NAMALWA (cell line): ENCODE measurements at regions not wholly inside any gene's neighbourhood (a gene's known extent, or its start where the extent isn't known, plus 50 kb on each side); places are given as distances from the start of the nearest gene placed in this dataset.
"Not testable (repeated sequence)": the region's sequence is repeated elsewhere in the genome, so short reads cannot be mapped to it uniquely, and the experiment has no call there.

Source experiments
- DNase-seq: peaks from one replicate; pipeline ENCODE4 v3.0.0-alpha.2; 2015; ENCODE audit warnings: low spot score

DNA sequence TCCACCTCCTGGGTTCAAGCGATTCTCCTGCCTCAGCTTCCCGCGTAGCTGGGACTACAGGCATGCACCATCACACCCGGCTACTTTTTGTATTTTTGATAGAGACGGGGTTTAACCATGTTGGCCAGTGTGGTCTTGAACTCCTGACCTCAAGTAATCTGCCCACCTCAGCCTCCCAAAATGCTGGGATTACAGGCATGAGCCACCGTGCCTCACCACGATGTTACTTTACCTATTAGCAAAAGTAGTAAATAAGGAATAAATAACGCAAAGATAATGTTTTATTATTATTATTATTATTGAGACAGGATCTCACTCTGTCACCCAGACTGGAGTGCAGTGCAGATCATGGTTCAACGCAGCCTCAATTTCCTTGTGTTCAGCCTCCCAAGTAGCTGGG is 145.9 kb downstream of the NPIPB5 start:
- DNase-seq, result not testable (repeated sequence)

DNA sequence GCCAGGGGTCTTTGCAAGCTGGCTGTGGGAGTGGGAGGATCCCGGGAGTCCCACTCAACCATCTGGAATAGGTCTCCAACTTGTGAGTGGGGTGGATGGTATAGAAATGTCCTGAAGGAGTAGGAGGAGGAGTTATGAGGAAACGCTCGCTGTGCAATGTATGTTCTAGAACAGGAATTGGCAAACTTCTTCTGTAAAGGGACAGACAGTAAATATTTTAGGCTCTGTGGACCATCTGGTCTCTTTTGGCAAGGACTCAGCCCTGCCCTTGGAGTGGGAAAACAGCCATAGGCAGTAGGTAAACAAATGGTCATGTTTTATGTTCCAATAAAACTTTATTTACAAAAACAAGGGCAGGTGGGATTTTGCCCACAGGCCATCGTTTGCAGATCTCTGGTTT is 149.2 kb downstream of the NPIPB5 start:
- DNase-seq, result no peak

DNA sequence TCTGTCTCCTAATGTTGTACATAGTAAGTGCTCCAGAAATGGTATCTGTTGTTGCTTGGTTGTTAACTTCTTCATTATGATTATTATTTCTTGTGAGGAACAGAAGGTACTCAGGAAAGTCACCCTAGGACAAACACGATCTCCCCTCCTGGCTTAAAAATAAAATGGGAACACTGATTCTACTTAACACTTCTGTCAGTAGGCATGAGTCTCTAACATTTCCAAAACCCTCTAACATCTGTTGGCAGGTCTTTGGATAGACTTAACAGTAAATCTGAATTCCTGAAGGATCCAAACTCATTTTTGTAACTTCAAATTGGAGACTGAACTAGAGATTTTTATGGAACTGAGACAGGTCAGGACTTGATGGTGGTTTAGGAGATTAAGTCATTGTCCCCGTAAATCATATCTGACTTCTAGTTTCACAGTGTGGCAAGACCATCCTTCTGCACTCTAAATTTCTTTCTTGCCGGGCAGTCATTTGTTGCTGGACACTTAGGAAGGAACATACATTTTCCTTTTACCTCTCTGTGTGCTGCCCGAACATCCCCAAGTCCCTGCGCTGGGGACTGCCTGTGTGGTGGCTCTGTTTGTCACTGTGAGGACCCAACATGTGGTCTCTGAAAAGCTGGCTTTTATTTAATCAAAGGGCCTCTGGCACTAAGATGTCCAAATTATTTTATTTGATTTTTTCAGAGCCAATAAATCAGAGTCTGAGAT is 149.9 kb downstream of the NPIPB5 start:
- no peak for DNase-seq

DNA sequence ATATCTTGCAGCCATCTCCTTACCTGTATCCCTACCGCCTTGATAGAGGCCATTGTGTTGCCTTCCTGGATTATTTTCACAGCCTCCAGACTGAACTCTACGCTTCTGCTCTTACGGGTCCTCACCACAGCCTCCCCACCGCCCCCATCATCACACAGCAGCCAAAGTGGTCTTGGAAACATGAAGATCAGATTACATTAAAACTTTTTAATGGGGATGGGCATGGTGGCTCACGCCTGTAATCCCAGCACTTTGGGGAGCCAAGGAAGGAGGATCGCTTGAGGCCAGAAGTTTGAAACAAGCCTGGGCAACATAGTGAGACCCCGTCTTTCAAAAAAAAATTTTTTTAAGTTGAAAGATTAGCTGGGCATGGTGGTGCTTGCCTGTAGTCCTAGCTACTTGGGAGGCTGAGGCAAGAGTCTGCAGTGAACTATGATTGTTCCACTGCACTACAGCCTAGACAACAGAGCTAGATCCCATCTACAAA is 150.5 kb downstream of the NPIPB5 start:
- DNase-seq, result no peak

- not testable (repeated sequence) for DNase-seq
Measured at GRCh38 chr16:22662958-22663357, 151.0 kb upstream of the HS3ST2 start.

- DNase-seq, result no peak
Measured at GRCh38 chr16:22663389-22664064, 150.4 kb upstream of the HS3ST2 start.

GRCh38 chr16:22664132-22664531 is 149.8 kb upstream of the HS3ST2 start:
- DNase-seq, result no peak

- peak; percentile 30 for DNase-seq
Measured at GRCh38 chr16:22664561-22664997, 149.4 kb upstream of the HS3ST2 start.

GRCh38 chr16:22665048-22665797 is 148.7 kb upstream of the HS3ST2 start:
- no peak for DNase-seq

DNA sequence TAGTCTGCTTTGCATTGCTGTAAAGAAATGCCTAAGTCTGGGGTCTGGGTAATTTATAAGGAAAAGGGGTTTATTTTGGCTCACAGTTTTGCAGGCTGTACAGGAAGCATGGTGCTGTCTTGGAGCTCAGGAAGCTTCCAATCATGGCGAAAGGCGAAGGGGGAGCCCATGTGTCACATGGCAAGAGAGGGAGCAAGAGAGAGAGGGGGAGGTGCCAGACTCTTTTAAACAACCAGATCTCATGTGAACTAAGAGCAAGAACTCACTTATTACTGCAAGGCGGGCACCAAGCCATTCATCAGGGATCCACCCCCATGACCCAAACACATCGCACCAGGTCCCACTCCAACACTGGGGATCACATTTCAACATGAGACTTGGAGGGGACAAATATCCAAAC is 148.2 kb upstream of the HS3ST2 start:
- no peak for DNase-seq

DNA sequence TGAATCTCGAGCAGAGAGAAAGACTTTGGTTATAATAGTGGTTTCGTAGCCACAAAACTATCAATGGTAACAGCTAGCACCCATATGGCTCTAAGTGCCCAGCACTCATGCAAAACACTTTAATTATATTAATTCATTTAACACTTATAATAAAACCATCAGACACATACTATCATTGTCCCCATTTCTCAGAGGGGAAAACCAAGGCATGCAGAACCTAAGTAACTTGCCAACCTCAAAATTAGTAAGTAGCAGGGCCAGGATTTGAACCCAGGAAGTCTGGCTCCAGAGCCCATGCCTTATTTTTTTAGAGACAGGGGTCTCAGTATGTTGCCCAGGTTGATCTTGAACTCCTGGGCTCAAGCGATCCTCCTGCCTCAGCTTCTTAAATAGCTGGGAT is 145.6 kb upstream of the HS3ST2 start:
- no peak for DNase-seq

DNA sequence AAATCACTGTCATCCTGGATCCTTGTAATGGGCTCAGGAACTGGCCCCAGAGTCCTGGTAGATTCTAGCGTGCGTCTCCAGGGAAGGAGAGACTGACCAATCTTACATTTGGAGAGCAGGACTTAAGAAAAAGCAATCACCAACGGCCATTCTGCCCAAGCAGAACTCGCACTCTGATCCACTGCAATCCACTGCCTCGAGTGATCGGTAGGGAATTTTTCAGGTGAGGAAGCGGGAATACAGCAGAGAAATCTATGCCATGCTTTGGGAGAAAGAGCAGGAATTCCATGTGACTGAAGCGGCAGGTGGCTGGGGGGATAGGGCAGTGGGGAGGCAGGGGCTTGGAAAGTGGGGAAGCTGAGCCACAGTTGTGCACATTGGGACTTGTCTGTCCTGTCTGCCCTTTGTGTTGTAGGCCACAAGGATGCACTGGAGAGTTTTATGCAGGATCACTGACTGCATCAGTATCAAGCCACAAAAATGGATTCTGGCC is 143.9 kb upstream of the HS3ST2 start:
- DNase-seq, result no peak

DNA sequence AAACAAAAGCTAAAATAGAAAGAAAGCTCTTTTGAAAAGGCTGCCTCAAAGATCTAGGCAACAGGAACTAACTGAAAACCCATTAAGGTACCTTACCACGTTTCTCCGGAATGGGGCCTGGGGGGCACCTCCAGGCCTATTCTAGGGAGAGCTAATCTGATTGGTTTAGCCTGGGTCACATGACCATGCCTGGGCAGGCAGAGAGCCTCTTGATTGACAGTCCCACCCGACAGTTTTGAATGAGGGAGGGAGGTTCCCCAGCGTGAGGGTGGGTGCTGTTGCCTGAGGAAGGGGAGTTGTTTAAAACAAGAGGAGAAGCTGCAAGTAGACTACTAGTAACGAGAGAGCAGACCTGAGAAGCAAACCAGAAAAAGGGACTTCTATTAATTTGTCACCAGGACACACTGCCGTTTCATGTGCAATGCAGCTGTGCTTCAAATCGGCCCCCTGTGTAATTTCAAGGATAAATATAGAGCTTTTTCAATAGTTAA is 143.4 kb upstream of the HS3ST2 start:
- peak; percentile 87 for DNase-seq

DNA sequence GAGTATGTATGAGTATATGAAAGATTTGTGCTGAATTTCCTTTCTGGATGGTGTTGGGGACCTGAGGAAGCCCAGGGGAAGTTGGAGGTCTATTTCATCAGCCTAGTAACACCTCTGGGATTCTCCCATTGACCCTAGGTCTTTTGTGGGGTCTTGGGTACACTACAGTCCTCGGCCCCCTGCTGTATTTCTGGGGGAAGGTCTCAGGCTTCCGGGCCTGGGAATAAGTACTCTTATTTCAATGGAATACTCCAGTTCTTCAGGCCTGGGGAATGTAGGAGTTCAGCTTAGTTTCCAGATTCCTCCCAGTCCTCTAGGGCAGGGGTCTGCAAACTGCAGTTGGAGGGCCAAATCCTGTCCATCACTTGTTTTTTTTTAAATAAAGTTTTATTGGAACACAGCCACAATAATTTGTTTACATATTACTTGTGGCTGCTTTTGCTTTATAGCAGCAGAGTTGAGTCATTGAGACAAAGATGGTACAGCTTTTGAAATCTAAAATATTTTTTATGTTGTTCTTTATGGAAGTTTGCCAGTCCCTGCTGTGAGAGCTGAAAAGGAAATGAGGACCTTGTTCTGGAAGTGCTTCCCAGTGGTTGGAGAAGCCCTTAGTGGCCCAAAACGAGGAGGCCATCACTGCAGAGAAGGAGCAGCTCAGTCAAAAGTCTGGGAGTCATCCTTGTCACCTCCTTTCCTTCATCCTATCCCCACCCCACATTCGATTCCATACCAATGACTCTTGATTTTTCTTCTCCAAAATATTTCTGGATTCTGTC is 142.5 kb upstream of the HS3ST2 start:
- DNase-seq, result no peak

DNA sequence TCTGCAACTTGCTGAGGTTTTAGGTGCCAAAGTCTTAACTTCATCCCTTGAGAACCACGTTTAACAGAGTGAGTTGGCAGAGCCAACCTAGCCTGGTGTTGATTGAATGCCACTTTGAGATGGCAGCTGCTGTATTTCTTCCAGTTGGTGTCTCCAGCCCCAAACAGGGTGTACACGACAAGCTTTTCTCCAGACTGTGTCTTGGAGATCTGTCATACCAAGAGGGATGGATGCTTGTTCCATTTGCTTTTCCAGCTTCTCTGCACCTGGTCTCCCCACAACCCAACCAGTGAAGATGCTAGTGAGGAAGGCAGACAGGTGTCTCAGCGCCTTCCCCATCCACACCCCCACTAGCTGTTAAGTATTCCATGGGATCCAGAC is 141.1 kb upstream of the HS3ST2 start:
- no peak for DNase-seq

DNA sequence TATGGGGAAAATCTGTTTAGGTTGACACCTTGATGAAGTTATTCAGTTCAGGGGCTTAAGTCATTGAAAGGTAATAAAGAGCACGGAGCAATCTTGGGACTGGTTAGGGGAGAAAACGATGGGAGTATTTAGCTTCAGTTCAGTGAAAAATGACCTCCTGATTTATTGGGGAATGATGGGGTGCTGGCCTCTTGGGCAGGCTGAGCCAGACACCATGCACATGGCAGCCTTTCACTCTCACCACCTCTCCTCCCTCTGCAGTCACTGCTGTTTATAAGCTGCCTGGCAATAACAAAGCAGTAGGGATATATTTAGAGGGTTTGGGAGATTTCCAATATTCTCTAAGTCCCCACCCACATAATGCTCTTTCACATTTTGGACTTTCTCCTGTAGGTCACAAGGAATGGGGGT is 140.5 kb upstream of the HS3ST2 start:
- no peak for DNase-seq

GRCh38 chr16:22674832-22675191 is 139.2 kb upstream of the HS3ST2 start:
- DNase-seq, result no peak

DNA sequence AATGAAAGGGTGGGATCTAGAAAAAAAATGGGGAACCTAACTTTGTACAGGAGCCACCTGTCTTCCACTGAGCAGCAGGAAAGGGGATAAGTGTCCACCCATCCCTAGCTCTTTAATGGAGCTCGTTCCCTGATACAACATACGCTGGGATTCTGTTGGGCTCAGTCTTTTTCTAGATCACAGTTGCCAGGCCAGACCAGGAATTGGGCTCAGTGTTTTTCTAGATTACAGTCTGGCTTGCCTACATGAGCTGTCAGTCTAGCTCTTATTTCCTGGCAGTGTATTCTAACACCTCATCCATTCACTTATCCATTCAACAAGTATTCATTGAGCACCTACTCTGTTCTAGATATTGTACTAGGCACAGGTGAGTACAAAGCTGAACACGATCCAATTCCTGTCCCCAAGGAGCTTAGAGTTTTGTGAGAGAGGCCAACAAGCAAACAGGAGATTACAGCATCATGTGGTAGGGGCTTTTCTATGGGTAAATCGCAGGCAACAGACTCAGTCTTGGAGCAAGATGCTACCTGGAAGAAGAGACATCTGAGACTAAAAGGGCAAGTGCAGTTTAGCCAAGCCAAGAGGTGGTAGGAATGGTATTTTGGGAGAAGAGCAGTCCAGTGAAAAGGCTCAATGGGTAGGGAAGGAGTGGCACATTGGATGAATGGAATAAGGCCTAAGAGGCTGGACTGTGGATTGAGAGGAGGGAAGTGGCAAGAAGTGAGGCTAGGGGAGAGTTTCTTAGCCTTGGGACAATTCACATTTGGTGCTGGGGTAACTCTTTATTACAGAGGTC is 138.0 kb upstream of the HS3ST2 start:
- no peak for DNase-seq

GRCh38 chr16:22677024-22677830 is 136.7 kb upstream of the HS3ST2 start:
- DNase-seq, result no peak

DNA sequence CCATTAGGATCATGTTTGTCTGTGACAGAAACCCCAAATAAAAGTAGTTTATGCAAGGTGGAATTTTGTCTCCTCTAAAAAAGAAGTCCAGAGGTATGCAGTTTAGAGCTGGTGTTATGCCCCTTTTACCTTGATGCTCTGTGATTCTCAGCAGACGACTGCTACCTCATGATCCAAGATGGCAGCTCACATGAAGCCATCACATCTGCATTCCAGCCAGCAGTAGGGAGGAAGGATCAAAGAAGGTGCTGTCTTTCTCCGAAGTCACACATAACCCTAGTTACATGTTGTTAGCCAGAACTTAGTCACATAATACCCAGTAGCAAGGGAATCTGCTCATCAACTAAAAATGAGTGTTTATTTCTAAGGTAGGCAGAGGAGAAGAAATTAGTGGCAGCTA is 135.7 kb upstream of the HS3ST2 start:
- no peak for DNase-seq
